Left lung (tissue), 4 donors: ENCODE measurements at regions not wholly inside any gene's neighbourhood (a gene's known extent, or its start where the extent isn't known, plus 50 kb on each side); places are given as distances from the start of the nearest gene placed in this dataset.

Experiments
- ATAC-seq: fragments of 200-7000 bp; cut with Tn5 transposase; one replicate; pipeline ENCODE4 v1.9.1; 2020; ENCODE audit warnings: moderate library complexity
- DNase-seq, 4 donors: peaks; one replicate each; pipeline ENCODE4 v3.0.0-alpha.2; 2013 to 2020
- H3K27ac ChIP-seq, 2 donors: fragments of 200-600 bp; sonication (generic) in 1 of 2; one replicate each; pipeline versions ENCODE4 v1.5.0 to v1.8.0; 2020 to 2021
- H3K27me3 ChIP-seq, 2 donors: fragments of 200-600 bp; sonication (generic) in 1 of 2; one replicate each; pipeline versions ENCODE4 v1.5.0 to v1.8.0; 2020 to 2021
- H3K36me3 ChIP-seq, 2 donors: fragments of 200-600 bp; sonication (generic) in 1 of 2; one replicate each; pipeline versions ENCODE4 v1.5.0 to v1.8.0; 2020 to 2021
- H3K4me1 ChIP-seq, 2 donors: fragments of 200-600 bp; one replicate each; pipeline ENCODE4 v1.8.0; 2021
- H3K4me3 ChIP-seq, 2 donors: fragments of 200-600 bp; sonication (generic) in 1 of 2; one replicate each; pipeline versions ENCODE4 v1.5.0 to v1.8.0; 2020 to 2021; ENCODE audit warnings: mild to moderate bottlenecking in 1 of 2
- H3K9me3 ChIP-seq, 2 donors: fragments of 200-600 bp; sonication (generic) in 1 of 2; one replicate each; pipeline versions ENCODE4 v1.5.0 to v1.8.0; 2020 to 2021
- intact Hi-C, 2 donors: fragments of 100-400 bp; cut with DNase I; formaldehyde crosslinking; loops; one replicate each; pipeline versions ENCODE4 v1.11.2 to v1.14.2; 2022
- TF ChIP-seq, protein P1 (sequence below), 2 donors: fragments of 200-600 bp; sonication (generic) in 1 of 2; IDR thresholded peaks; one replicate each; pipeline versions ENCODE4 v1.5.0 to v1.8.0; 2021; ENCODE audit warnings: antibody characterized with exemption in 2 of 2
- donor health status: DM: no; HTN: yes; CAD: no.
- donor health status: DM: no; HTN: no; CAD: no.

GRCh38 chr7:34382166-34382893, 275.7 kb upstream of the NPSR1 start:
- intact Hi-C loops: no loop called here
- Histone ChIP-seq H3K36me3 (no peaks in the 10 kb centered on the region), H3K27me3 (no peaks in the 10 kb centered on the region), H3K27ac (no peak overlapping the region), H3K4me1 (no peaks in the 10 kb centered on the region), H3K9me3 (peaks cover 0 to 24% of the 10 kb centered on the region in 2 donors), H3K4me3 (no peak overlapping the region)
- no peak for DNase-seq
- TF ChIP-seq, protein P1, sequence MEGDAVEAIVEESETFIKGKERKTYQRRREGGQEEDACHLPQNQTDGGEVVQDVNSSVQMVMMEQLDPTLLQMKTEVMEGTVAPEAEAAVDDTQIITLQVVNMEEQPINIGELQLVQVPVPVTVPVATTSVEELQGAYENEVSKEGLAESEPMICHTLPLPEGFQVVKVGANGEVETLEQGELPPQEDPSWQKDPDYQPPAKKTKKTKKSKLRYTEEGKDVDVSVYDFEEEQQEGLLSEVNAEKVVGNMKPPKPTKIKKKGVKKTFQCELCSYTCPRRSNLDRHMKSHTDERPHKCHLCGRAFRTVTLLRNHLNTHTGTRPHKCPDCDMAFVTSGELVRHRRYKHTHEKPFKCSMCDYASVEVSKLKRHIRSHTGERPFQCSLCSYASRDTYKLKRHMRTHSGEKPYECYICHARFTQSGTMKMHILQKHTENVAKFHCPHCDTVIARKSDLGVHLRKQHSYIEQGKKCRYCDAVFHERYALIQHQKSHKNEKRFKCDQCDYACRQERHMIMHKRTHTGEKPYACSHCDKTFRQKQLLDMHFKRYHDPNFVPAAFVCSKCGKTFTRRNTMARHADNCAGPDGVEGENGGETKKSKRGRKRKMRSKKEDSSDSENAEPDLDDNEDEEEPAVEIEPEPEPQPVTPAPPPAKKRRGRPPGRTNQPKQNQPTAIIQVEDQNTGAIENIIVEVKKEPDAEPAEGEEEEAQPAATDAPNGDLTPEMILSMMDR (IDR thresholded peaks at IDR 0.05): no peak
- ATAC-seq: no peak

DNA sequence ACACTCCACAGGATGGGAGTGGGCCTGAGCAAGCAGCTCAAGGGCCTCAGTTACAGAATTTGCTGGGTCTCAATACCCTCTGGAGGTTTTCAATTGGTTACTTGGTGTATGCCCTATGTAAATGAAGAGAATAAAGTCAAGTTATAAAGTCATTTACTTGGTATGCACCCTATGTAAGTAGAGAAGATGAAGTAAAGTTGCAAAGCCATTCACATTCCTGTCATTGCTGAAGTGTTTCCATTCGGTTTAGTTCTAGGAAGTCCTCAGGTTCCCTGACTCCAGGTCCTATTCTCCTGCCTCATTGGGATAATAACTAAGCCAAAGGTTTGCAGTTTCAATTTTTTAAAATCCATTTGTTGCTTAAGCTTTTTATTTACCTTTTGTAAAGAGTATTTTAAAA, 272.6 kb upstream of the NPSR1 start:
- Histone ChIP-seq H3K9me3 (peaks cover 0 to 20% of the 10 kb centered on the region in 2 donors), H3K4me3 (no peak overlapping the region), H3K27ac (peak overlapping the region in 1 of 2 donors; percentile 43), H3K4me1 (no peaks in the 10 kb centered on the region), H3K27me3 (no peaks in the 10 kb centered on the region), H3K36me3 (no peaks in the 10 kb centered on the region)
- ATAC-seq (peak; percentile 91), DNase-seq (no peak)
- intact Hi-C loops: no loop called here
- TF ChIP-seq, protein P1 (IDR thresholded peaks at IDR 0.05): no peak

- Histone ChIP-seq H3K36me3 (no peaks in the 10 kb centered on the region), H3K4me1 (no peaks in the 10 kb centered on the region), H3K27ac (no peak overlapping the region), H3K9me3 (peaks cover 0 to 2% of the 10 kb centered on the region in 2 donors), H3K4me3 (no peak overlapping the region), H3K27me3 (no peaks in the 10 kb centered on the region)
- TF ChIP-seq, protein P1 (IDR thresholded peaks at IDR 0.05): no peak
- DNase-seq (no peak), ATAC-seq (no peak)
- intact Hi-C loops: no loop called here
These were observed 268.5 kb upstream of the NPSR1 start for GRCh38 chr7:34389332-34390078.

DNA sequence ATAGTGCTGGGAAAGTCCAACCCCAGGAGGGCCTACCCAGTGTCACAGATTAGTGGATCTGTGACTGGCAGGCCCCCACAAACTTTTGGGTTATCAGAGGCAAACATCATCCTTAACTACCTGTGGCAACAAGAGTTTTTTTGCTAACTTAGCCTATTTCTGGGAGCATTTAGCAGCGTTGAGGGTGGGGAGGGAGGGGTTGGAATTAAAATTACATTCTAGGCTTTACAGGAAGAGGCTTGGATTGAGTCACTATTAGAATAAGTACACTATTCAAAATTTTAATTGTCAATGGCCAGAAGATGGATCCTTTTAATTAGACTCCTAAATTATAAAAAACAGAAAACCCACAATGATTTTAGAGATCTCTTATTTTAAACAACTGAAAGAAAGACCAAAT, 267.9 kb upstream of the NPSR1 start:
- H3K36me3 ChIP-seq: no peaks in the 10 kb centered on the region
- TF ChIP-seq, protein P1 (IDR thresholded peaks at IDR 0.05): no peak
- H3K9me3 ChIP-seq: peaks cover 0 to 2% of the 10 kb centered on the region in 2 donors
- no peaks in the 10 kb centered on the region for H3K27me3 ChIP-seq
- no peaks in the 10 kb centered on the region for H3K4me1 ChIP-seq
- DNase-seq (no peak), ATAC-seq (no peak)
- no peak overlapping the region for H3K4me3 ChIP-seq
- intact Hi-C loops: no loop called here
- no peak overlapping the region for H3K27ac ChIP-seq

DNA sequence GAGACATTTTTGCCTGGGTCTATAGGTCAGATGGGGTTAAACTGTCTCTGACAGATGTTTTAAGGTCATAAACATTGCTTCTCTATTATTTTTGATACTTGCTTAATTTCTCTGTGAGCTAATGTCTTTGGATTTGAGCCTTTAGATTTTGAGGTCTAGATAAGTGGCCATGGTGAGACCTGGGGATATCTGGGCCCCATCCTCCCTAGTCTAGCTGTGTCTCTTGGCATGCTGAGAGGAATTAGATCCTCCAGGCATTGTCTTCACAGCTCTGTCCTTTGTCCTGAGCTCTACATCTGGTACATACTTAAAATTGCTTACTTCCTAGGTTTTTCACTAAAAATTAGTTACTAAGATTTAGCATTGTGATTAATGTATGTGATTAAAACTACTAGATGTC, 265.0 kb upstream of the NPSR1 start:
- Histone ChIP-seq H3K27me3 (no peaks in the 10 kb centered on the region), H3K4me3 (no peak overlapping the region), H3K36me3 (no peaks in the 10 kb centered on the region), H3K4me1 (no peaks in the 10 kb centered on the region), H3K27ac (no peak overlapping the region), H3K9me3 (peaks cover 0 to 2% of the 10 kb centered on the region in 2 donors)
- TF ChIP-seq, protein P1 (IDR thresholded peaks at IDR 0.05): no peak
- intact Hi-C loops: no loop called here
- no peak for ATAC-seq
- no peak for DNase-seq
